ENCODE measurements at regions not wholly inside any gene's neighbourhood (a gene's known extent, or its start where the extent isn't known, plus 50 kb on each side); places are given as distances from the start of the nearest gene placed in this dataset.

DNA sequence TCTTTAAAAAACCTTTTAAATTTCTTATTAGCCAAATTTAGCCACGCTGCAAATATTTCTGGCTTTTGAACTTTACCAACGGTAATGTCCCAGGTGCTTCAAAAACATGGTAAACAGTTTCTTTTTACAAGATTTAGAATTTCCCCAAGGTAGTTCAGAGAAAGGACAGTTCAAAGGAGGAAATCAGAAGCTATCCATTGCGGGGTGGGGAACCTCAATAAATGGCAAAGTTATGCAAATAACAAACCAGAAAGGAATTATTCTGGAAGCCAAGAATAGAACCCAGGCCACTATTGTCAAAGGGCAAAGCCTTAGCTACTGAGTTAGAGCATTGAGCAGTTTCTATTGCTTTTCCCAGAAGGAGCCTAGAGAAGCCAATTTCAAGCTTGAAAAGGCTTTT is 62.3 kb downstream of the PDE6H start:
- BruUV-seq (replicated peaks): no TSS peak
- in situ Hi-C loops (cut with HindIII; ENCODE audit: low pct_unique_long_range_greater_than_20kb, low sequenced_read_pairs) (no loop called here), intact Hi-C loops (cut with micrococcal nuclease; ENCODE audit: unreplicated experiment) (no loop called here)
- Histone ChIP-seq H3K9me3 (ENCODE audit: control insufficient read depth, insufficient read depth, low read depth, low read length) (no peaks in the 10 kb centered on the region), H3K4me3 (ENCODE audit: low read depth in 2 of 2, low read length in 2 of 2) (no peak overlapping the region), H3K27me3 (ENCODE audit: control insufficient read depth, insufficient read depth, low read length) (no peaks in the 10 kb centered on the region), H3K4me1 (ENCODE audit: control insufficient read depth, insufficient read depth, low read length) (no peaks in the 10 kb centered on the region), H3K27ac (ENCODE audit: low read length) (no peak overlapping the region), H3K36me3 (ENCODE audit: control insufficient read depth, insufficient read depth, low read length) (no peaks in the 10 kb centered on the region)
- DNase-seq (ENCODE audit: low read depth, low spot score): no peak
- ATAC-seq: no peak
- ChIA-PET POLR2A (no interaction called here), CTCF (no interaction called here)
- TF ChIP-seq, protein P1, sequence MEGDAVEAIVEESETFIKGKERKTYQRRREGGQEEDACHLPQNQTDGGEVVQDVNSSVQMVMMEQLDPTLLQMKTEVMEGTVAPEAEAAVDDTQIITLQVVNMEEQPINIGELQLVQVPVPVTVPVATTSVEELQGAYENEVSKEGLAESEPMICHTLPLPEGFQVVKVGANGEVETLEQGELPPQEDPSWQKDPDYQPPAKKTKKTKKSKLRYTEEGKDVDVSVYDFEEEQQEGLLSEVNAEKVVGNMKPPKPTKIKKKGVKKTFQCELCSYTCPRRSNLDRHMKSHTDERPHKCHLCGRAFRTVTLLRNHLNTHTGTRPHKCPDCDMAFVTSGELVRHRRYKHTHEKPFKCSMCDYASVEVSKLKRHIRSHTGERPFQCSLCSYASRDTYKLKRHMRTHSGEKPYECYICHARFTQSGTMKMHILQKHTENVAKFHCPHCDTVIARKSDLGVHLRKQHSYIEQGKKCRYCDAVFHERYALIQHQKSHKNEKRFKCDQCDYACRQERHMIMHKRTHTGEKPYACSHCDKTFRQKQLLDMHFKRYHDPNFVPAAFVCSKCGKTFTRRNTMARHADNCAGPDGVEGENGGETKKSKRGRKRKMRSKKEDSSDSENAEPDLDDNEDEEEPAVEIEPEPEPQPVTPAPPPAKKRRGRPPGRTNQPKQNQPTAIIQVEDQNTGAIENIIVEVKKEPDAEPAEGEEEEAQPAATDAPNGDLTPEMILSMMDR (IDR thresholded peaks at IDR 0.05): no peak
- TF ChIP-seq POLR2AphosphoS5 (IDR thresholded peaks at IDR 0.05; ENCODE audit: low read depth, low read length) (no peak), TCF7L2 (IDR thresholded peaks at IDR 0.05; ENCODE audit: low read depth, low read length) (no peak), SIN3A (IDR thresholded peaks at IDR 0.05; ENCODE audit: borderline replicate concordance, insufficient read depth, low read depth, low read length) (no peak)
- TF ChIP-seq, protein P2, sequence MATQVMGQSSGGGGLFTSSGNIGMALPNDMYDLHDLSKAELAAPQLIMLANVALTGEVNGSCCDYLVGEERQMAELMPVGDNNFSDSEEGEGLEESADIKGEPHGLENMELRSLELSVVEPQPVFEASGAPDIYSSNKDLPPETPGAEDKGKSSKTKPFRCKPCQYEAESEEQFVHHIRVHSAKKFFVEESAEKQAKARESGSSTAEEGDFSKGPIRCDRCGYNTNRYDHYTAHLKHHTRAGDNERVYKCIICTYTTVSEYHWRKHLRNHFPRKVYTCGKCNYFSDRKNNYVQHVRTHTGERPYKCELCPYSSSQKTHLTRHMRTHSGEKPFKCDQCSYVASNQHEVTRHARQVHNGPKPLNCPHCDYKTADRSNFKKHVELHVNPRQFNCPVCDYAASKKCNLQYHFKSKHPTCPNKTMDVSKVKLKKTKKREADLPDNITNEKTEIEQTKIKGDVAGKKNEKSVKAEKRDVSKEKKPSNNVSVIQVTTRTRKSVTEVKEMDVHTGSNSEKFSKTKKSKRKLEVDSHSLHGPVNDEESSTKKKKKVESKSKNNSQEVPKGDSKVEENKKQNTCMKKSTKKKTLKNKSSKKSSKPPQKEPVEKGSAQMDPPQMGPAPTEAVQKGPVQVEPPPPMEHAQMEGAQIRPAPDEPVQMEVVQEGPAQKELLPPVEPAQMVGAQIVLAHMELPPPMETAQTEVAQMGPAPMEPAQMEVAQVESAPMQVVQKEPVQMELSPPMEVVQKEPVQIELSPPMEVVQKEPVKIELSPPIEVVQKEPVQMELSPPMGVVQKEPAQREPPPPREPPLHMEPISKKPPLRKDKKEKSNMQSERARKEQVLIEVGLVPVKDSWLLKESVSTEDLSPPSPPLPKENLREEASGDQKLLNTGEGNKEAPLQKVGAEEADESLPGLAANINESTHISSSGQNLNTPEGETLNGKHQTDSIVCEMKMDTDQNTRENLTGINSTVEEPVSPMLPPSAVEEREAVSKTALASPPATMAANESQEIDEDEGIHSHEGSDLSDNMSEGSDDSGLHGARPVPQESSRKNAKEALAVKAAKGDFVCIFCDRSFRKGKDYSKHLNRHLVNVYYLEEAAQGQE (IDR thresholded peaks at IDR 0.05; ENCODE audit: insufficient read depth in 1 of 2, low read depth in 2 of 2, low read length in 1 of 2): no peak

DNA sequence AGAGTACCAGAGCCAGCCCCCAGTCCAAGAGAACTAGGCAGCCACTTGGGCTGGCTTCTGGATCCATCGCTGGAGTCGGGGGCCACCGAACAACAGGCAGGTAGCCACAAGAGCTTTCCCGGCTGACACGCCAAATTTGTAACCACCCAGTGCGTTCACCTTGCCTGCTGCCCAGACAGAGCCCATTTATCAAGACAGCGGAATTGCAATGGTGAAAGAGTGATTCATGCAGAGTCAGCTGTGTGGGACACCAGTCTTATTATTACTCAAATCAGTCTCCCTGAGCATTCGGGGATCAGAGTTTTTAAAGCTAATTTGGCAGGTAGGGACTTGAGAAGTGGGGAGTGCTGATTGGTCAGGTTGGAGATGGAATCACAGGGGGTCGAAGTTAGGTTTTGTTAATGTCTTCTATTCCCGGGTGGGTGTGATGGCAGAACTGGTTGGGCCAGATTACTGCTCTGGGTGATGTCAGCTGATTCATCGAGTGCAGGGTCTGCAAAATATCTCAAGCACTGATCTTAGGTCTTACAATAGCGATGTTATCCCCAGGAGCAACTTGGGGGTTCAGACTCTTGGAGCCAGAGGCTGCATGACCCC is 64.3 kb downstream of the PDE6H start:
- ChIA-PET POLR2A (no interaction called here), CTCF (no interaction called here)
- H3K9me3 ChIP-seq (ENCODE audit: control insufficient read depth, insufficient read depth, low read depth, low read length): no peaks in the 10 kb centered on the region
- H3K27me3 ChIP-seq (ENCODE audit: control insufficient read depth, insufficient read depth, low read length): no peaks in the 10 kb centered on the region
- H3K4me3 ChIP-seq (ENCODE audit: low read depth in 2 of 2, low read length in 2 of 2): no peak overlapping the region
- TF ChIP-seq POLR2AphosphoS5 (IDR thresholded peaks at IDR 0.05; ENCODE audit: low read depth, low read length) (no peak), TCF7L2 (IDR thresholded peaks at IDR 0.05; ENCODE audit: low read depth, low read length) (no peak)
- in situ Hi-C loops (cut with HindIII; ENCODE audit: low pct_unique_long_range_greater_than_20kb, low sequenced_read_pairs) (no loop called here), intact Hi-C loops (cut with micrococcal nuclease; ENCODE audit: unreplicated experiment) (no loop called here)
- DNase-seq (ENCODE audit: low read depth, low spot score) (no peak), ATAC-seq (no peak)
- no peak overlapping the region for H3K27ac ChIP-seq (ENCODE audit: low read length)
- H3K4me1 ChIP-seq (ENCODE audit: control insufficient read depth, insufficient read depth, low read length): no peaks in the 10 kb centered on the region
- H3K36me3 ChIP-seq (ENCODE audit: control insufficient read depth, insufficient read depth, low read length): no peaks in the 10 kb centered on the region
- BruUV-seq (replicated peaks): no TSS peak

DNA sequence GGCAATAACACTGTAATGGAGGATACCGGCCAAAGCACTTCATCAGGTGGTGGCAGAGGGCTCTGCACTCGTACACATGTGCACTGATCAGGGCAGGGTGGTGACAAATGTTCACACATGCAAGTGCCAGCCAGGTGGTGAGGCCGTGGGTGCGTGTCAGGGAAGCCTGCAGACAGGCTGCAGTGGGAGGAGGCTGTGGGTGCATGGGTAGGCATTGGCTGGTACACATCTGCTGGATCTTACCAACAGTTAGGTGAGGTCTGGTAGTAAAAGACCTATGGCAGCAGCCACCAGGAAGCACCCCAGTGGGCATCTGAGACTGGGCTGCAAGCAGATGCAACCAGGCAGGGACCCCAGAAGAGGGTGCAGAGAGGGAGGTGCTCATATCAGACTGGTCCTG is 65.3 kb downstream of the PDE6H start:
- H3K4me3 ChIP-seq (ENCODE audit: low read depth in 2 of 2, low read length in 2 of 2): no peak overlapping the region
- H3K27me3 ChIP-seq (ENCODE audit: control insufficient read depth, insufficient read depth, low read length): no peaks in the 10 kb centered on the region
- no peaks in the 10 kb centered on the region for H3K4me1 ChIP-seq (ENCODE audit: control insufficient read depth, insufficient read depth, low read length)
- in situ Hi-C loops (cut with HindIII; ENCODE audit: low pct_unique_long_range_greater_than_20kb, low sequenced_read_pairs) (no loop called here), intact Hi-C loops (cut with micrococcal nuclease; ENCODE audit: unreplicated experiment) (no loop called here)
- no peaks in the 10 kb centered on the region for H3K36me3 ChIP-seq (ENCODE audit: control insufficient read depth, insufficient read depth, low read length)
- no TSS peak for BruUV-seq (replicated peaks)
- no peaks in the 10 kb centered on the region for H3K9me3 ChIP-seq (ENCODE audit: control insufficient read depth, insufficient read depth, low read depth, low read length)
- H3K27ac ChIP-seq (ENCODE audit: low read length): no peak overlapping the region
- TF ChIP-seq, protein P1 (IDR thresholded peaks at IDR 0.05): no peak
- ATAC-seq (no peak), DNase-seq (ENCODE audit: low read depth, low spot score) (no peak)
- CTCF ChIA-PET: no interaction called here
- POLR2A ChIA-PET: no interaction called here
